ENCODE measurements at regions not wholly inside any gene's neighbourhood (a gene's known extent, or its start where the extent isn't known, plus 50 kb on each side); places are given as distances from the start of the nearest gene placed in this dataset.

DNA sequence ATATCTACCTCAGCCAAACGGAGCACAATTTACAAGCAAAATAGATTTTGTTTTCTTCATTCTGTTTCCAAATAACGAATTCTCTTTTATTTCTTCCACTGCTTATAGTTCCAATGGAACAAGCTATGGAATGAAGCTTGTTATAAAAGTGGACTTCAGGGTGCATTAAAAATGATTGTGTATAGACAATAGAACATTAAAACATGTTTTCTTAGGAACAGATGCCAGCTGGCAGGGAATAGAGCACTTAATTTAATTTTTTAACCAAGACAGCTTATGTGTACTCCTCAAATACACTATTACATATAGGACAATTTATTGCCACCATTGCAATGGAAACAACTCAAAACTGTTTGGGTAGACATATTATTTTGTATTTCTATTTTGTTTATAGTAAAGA, 860.1 kb upstream of the TYRP1 start:
- peak; percentile 7 for DNase-seq (ENCODE audit: low spot score)
- no peak for TF ChIP-seq EZH2 (IDR thresholded peaks at IDR 0.05; ENCODE audit: borderline replicate concordance, low read depth, low read length, poor library complexity, severe bottlenecking)
- TF ChIP-seq, protein P1, sequence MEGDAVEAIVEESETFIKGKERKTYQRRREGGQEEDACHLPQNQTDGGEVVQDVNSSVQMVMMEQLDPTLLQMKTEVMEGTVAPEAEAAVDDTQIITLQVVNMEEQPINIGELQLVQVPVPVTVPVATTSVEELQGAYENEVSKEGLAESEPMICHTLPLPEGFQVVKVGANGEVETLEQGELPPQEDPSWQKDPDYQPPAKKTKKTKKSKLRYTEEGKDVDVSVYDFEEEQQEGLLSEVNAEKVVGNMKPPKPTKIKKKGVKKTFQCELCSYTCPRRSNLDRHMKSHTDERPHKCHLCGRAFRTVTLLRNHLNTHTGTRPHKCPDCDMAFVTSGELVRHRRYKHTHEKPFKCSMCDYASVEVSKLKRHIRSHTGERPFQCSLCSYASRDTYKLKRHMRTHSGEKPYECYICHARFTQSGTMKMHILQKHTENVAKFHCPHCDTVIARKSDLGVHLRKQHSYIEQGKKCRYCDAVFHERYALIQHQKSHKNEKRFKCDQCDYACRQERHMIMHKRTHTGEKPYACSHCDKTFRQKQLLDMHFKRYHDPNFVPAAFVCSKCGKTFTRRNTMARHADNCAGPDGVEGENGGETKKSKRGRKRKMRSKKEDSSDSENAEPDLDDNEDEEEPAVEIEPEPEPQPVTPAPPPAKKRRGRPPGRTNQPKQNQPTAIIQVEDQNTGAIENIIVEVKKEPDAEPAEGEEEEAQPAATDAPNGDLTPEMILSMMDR (conservative IDR thresholded peaks at IDR 0.05; ENCODE audit: low read depth, low read length), result no peak
- no TSS peak for BruUV-seq (replicated peaks)
- H3K4me1 ChIP-seq (ENCODE audit: insufficient read depth, low read length, poor library complexity, severe bottlenecking), result peaks cover 31% of the 10 kb centered on the region
- ChIA-PET POLR2A (ENCODE audit: low non-redundant PET) (no interaction called here), CTCF (no interaction called here)
- peaks cover 16% of the 10 kb centered on the region for H3K9me3 ChIP-seq (ENCODE audit: low read depth, low read length, poor library complexity, severe bottlenecking)
- intact Hi-C loops (cut with micrococcal nuclease; ENCODE audit: unreplicated experiment), result loop anchor here (5.0 kb wide), 1 partner anchor 746 kb away; no protein-coding TSS in a partner anchor
- H3K27me3 ChIP-seq (replicated peaks; ENCODE audit: insufficient read depth, low read depth, low read length, poor library complexity), result no peaks in the 10 kb centered on the region
- H3K27ac ChIP-seq (ENCODE audit: low read depth, low read length, poor library complexity, severe bottlenecking), result peak overlapping the region; percentile 62
- no peaks in the 10 kb centered on the region for H3K36me3 ChIP-seq (ENCODE audit: insufficient read depth, low read length, poor library complexity, severe bottlenecking)
- H3K4me3 ChIP-seq (ENCODE audit: low read depth, low read length, poor library complexity, severe bottlenecking), result no peak overlapping the region

DNA sequence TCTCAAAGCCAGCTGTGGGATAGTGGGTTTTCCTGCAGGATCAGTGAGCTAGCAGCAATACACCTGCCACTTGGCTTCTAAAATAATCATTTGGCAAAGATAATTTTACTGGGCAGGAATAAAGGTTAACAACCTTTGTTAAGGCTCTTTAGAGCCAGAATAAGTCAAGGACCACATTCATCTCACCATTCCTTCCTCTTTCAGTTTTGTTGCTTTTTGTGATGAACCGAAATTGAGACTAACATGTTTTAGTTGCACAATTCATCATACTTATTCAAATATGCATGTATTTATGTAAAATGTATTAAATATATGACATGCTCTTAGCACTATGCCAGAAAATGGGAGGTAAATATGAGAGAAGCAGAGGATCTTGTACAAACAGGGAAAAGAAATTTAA, 824.4 kb upstream of the TYRP1 start:
- POLR2A ChIA-PET (ENCODE audit: low non-redundant PET), result no interaction called here
- no peaks in the 10 kb centered on the region for H3K27me3 ChIP-seq (replicated peaks; ENCODE audit: insufficient read depth, low read depth, low read length, poor library complexity)
- H3K36me3 ChIP-seq (ENCODE audit: insufficient read depth, low read length, poor library complexity, severe bottlenecking), result no peaks in the 10 kb centered on the region
- H3K27ac ChIP-seq (ENCODE audit: low read depth, low read length, poor library complexity, severe bottlenecking), result no peak overlapping the region
- CTCF ChIA-PET, result no interaction called here
- DNase-seq (ENCODE audit: low spot score), result no peak
- BruUV-seq (replicated peaks), result no TSS peak
- intact Hi-C loops (cut with micrococcal nuclease; ENCODE audit: unreplicated experiment), result no loop called here
- no peaks in the 10 kb centered on the region for H3K4me1 ChIP-seq (ENCODE audit: insufficient read depth, low read length, poor library complexity, severe bottlenecking)
- H3K4me3 ChIP-seq (ENCODE audit: low read depth, low read length, poor library complexity, severe bottlenecking), result no peak overlapping the region
- peaks cover 4% of the 10 kb centered on the region for H3K9me3 ChIP-seq (ENCODE audit: low read depth, low read length, poor library complexity, severe bottlenecking)
- TF ChIP-seq, protein P1 (conservative IDR thresholded peaks at IDR 0.05; ENCODE audit: low read depth, low read length), result no peak

DNA sequence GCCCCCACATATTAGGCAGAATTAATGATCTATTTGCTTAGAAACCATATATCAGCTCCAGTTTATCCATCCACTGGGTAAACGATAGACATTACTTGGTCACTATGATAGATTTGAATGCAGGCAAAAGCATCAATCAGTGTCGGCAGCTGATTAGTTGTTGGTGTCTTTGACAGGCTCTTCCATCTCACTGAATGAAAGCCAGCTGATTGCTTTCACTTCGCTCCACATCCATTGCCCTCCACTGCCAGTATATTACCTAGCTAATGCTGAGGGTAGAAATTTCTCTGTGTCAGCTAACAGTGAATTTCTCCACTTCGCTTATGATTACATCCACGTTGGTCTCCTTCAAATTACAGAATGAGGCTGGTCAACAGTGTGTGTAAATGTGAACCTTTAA, 821.3 kb upstream of the TYRP1 start:
- H3K9me3 ChIP-seq (ENCODE audit: low read depth, low read length, poor library complexity, severe bottlenecking), result peaks cover 4% of the 10 kb centered on the region
- no peaks in the 10 kb centered on the region for H3K4me1 ChIP-seq (ENCODE audit: insufficient read depth, low read length, poor library complexity, severe bottlenecking)
- H3K27ac ChIP-seq (ENCODE audit: low read depth, low read length, poor library complexity, severe bottlenecking), result no peak overlapping the region
- H3K4me3 ChIP-seq (ENCODE audit: low read depth, low read length, poor library complexity, severe bottlenecking), result no peak overlapping the region
- no peaks in the 10 kb centered on the region for H3K36me3 ChIP-seq (ENCODE audit: insufficient read depth, low read length, poor library complexity, severe bottlenecking)
- DNase-seq (ENCODE audit: low spot score), result no peak
- intact Hi-C loops (cut with micrococcal nuclease; ENCODE audit: unreplicated experiment), result no loop called here
- CTCF ChIA-PET, result no interaction called here
- POLR2A ChIA-PET (ENCODE audit: low non-redundant PET), result no interaction called here
- no TSS peak for BruUV-seq (replicated peaks)
- H3K27me3 ChIP-seq (replicated peaks; ENCODE audit: insufficient read depth, low read depth, low read length, poor library complexity), result no peaks in the 10 kb centered on the region
- TF ChIP-seq, protein P1 (conservative IDR thresholded peaks at IDR 0.05; ENCODE audit: low read depth, low read length), result no peak
- no peak for TF ChIP-seq EZH2 (IDR thresholded peaks at IDR 0.05; ENCODE audit: borderline replicate concordance, low read depth, low read length, poor library complexity, severe bottlenecking)
